Mesothelial cell of epicardium (in vitro differentiated cells): ENCODE measurements at regions not wholly inside any gene's neighbourhood (a gene's known extent, or its start where the extent isn't known, plus 50 kb on each side); places are given as distances from the start of the nearest gene placed in this dataset.

Experiments used
- DNase-seq, 2 experiments: peaks; one replicate each; pipeline ENCODE4 v3.0.0; 2021; ENCODE audit warnings: low spot score in 2 of 2; ENCODE audit not compliant: unreplicated experiment in 2 of 2
- H3K27ac Mint-ChIP-seq: 2 replicates; pipeline ENCODE4 v1.8.0; 2021; ENCODE audit warnings: mixed read lengths
- H3K27me3 Mint-ChIP-seq: 2 replicates; pipeline ENCODE4 v1.8.0; 2021; ENCODE audit warnings: low read depth, mixed read lengths
- H3K36me3 Mint-ChIP-seq: 2 replicates; pipeline ENCODE4 v1.8.0; 2021; ENCODE audit warnings: mixed read lengths
- H3K4me1 Mint-ChIP-seq: 2 replicates; pipeline ENCODE4 v1.8.0; 2021; ENCODE audit warnings: mixed read lengths
- H3K4me3 Mint-ChIP-seq: 2 replicates; pipeline ENCODE4 v1.8.0; 2021; ENCODE audit warnings: mild to moderate bottlenecking, moderate library complexity, mixed read lengths
- H3K9me3 Mint-ChIP-seq: 2 replicates; pipeline ENCODE4 v1.8.0; 2021; ENCODE audit warnings: mixed read lengths
- TF ChIP-seq, protein P1 (sequence below): fragments of 200-600 bp; sonication (generic); IDR thresholded peaks from one replicate; pipeline ENCODE4 v1.5.0; 2021; ENCODE audit warnings: antibody characterized with exemption; ENCODE audit not compliant: unreplicated experiment

DNA sequence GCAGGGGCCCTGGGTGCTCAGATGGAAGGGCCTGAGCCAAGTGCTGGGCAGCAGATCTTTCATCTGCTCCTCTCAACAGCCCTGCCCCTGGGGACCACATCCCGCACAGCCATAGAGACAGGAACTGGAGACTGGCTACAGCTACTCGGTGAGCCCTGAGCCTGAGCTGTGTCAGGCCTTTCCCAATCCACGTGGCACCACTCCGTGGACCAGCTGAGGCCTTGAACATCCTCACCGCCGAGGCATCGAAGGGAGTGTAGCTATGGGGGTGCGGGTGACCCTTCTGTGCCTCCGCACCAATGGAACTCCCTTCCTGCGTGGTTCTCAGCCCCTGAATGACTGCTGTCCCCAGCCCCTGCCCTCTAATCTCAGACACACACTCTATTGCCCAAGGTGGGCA is 362.7 kb upstream of the SHH start:
- TF ChIP-seq, protein P1, sequence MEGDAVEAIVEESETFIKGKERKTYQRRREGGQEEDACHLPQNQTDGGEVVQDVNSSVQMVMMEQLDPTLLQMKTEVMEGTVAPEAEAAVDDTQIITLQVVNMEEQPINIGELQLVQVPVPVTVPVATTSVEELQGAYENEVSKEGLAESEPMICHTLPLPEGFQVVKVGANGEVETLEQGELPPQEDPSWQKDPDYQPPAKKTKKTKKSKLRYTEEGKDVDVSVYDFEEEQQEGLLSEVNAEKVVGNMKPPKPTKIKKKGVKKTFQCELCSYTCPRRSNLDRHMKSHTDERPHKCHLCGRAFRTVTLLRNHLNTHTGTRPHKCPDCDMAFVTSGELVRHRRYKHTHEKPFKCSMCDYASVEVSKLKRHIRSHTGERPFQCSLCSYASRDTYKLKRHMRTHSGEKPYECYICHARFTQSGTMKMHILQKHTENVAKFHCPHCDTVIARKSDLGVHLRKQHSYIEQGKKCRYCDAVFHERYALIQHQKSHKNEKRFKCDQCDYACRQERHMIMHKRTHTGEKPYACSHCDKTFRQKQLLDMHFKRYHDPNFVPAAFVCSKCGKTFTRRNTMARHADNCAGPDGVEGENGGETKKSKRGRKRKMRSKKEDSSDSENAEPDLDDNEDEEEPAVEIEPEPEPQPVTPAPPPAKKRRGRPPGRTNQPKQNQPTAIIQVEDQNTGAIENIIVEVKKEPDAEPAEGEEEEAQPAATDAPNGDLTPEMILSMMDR: no peak
- Mint-ChIP-seq H3K27ac (no peak overlapping the region), H3K4me1 (no peaks in the 10 kb centered on the region), H3K36me3 (no peaks in the 10 kb centered on the region), H3K4me3 (no peak overlapping the region), H3K9me3 (no peaks in the 10 kb centered on the region), H3K27me3 (peaks cover 18% of the 10 kb centered on the region)
- no peak for DNase-seq

DNA sequence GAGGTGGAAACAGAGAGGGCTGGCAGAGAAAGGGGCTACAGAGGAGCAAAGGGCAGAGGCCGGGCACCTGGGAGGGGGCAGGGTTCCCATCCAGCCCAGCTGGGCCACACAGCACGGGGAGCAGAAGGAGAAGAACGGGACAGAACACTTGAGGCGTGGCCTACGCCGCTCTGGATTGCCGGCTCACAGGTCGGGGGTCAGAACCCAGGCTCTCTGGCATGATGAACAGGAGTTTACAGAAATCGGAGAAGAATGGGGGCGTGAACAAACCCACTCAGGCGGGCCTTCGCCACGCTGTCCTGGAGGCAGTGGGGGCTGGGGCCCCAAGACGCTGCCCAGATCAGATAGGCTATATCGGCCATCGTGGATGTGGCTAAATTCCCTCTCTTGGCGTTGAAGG is 362.2 kb upstream of the SHH start:
- TF ChIP-seq, protein P1: no peak
- Mint-ChIP-seq H3K9me3 (no peaks in the 10 kb centered on the region), H3K27ac (no peak overlapping the region), H3K27me3 (peaks cover 15% of the 10 kb centered on the region), H3K4me1 (no peaks in the 10 kb centered on the region), H3K4me3 (no peak overlapping the region), H3K36me3 (no peaks in the 10 kb centered on the region)
- DNase-seq: no peak

DNA sequence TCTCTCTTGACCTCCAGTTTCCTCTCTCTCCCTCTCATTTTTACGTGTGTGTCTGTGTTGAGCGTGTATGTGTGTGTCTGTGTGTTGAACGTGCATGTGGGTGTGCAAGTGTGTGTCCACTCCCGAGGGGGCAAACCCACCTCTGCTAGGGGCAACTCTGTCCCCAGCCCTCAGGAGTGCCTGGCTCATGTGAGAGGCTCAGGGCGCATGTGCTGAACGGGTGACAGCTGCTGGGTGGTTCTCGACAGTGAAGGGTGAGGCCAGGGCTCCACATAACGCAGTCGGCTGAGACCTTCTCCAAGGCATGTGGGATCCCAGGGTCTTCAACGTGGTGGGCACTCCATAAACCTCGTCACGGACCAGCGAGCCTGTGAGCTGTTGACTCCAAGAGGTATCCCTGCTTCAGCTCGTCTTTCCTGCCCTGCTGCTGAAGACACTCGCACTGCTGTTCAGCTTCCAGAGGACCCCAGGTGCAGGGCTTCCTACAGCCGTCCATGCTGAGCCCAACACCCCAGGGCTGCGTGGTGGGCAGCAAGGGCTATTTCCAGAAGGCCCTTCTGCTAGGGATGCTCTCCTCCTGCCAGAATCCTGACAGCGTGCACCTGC is 361.6 kb upstream of the SHH start:
- H3K36me3 Mint-ChIP-seq: no peaks in the 10 kb centered on the region
- TF ChIP-seq, protein P1: no peak
- H3K27ac Mint-ChIP-seq: no peak overlapping the region
- no peak for DNase-seq
- H3K4me3 Mint-ChIP-seq: no peak overlapping the region
- no peaks in the 10 kb centered on the region for H3K4me1 Mint-ChIP-seq
- H3K27me3 Mint-ChIP-seq: peaks cover 15% of the 10 kb centered on the region
- no peaks in the 10 kb centered on the region for H3K9me3 Mint-ChIP-seq

DNA sequence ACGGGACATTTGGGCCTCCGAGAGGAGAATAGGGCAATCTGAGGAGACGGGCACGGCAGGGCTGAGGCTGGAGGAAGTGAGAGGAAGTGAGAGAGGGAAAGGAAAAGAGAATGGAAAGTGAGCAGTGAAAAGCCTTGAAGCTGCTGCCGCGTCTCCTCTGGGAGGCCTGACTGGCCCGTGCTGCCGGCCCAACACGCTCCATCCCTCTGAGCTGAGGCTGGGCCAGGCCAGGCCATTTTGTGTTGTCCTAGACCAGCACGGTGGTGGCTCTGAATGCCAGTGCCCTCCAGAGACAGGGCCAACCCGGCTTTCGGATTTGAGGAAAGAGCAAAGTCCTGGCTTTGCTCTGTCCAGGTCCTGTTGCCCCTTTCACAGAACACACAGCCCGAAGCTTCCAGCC is 361.1 kb upstream of the SHH start:
- Mint-ChIP-seq H3K4me3 (no peak overlapping the region), H3K4me1 (no peaks in the 10 kb centered on the region), H3K9me3 (no peaks in the 10 kb centered on the region), H3K36me3 (no peaks in the 10 kb centered on the region), H3K27ac (no peak overlapping the region), H3K27me3 (peaks cover 17% of the 10 kb centered on the region)
- DNase-seq: no peak
- TF ChIP-seq, protein P1: no peak

DNA sequence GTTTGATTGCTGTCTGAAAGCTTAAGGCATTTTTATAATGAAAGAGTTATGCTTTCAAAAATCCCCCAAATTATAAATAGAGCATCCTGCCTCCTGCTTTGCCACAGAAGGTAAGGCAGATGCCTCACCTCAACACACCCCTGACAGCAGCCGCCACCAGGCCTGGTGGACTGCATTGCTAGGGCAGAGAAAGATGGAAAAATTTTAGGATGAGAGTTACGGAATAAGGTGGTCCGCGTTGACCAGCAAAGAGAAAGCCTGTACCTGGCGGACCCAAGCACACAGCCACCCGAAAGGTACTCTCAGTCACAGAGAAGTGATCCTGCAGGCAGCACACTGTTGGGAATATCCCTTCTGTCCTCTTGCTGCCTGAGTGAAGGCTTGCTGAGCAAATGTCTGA is 360.4 kb upstream of the SHH start:
- TF ChIP-seq, protein P1: no peak
- no peak overlapping the region for H3K27ac Mint-ChIP-seq
- H3K36me3 Mint-ChIP-seq: no peaks in the 10 kb centered on the region
- no peak overlapping the region for H3K4me3 Mint-ChIP-seq
- H3K27me3 Mint-ChIP-seq: peaks cover 19% of the 10 kb centered on the region
- H3K4me1 Mint-ChIP-seq: no peaks in the 10 kb centered on the region
- no peaks in the 10 kb centered on the region for H3K9me3 Mint-ChIP-seq
- DNase-seq: no peak
